ENCODE measurements at regions not wholly inside any gene's neighbourhood (a gene's known extent, or its start where the extent isn't known, plus 50 kb on each side); places are given as distances from the start of the nearest gene placed in this dataset.

- Histone ChIP-seq H3K9me3 (ENCODE audit: control insufficient read depth in 5 of 5, low read length in 5 of 5) (no peaks in the 10 kb centered on the region), H3K9ac (ENCODE audit: low read length in 5 of 5) (peak overlapping the region in 2 of 5 donors; percentile 11 to 32), H3K36me3 (ENCODE audit: control insufficient read depth in 5 of 5, insufficient read depth in 5 of 5, low read length in 5 of 5) (no peaks in the 10 kb centered on the region), H3K4me1 (ENCODE audit: control insufficient read depth in 5 of 5, insufficient read depth in 5 of 5, low read length in 5 of 5) (peaks cover 8 to 25% (median 18%) of the 10 kb centered on the region in 5 donors), H3K27me3 (ENCODE audit: control insufficient read depth in 5 of 5, insufficient read depth in 4 of 5, low read length in 5 of 5) (no peaks in the 10 kb centered on the region), H3K27ac (ENCODE audit: low read depth, low read length) (peak overlapping the region; percentile 86), H3K4me3 (ENCODE audit: low read depth in 1 of 5, low read length in 5 of 5) (peak overlapping the region in 1 of 5 donors; percentile 8)
These were observed 108.1 kb downstream of the TRIB2 start for GRCh38 chr2:12824778-12825379.

- Histone ChIP-seq H3K27me3 (ENCODE audit: control insufficient read depth in 5 of 5, insufficient read depth in 4 of 5, low read length in 5 of 5) (no peaks in the 10 kb centered on the region), H3K4me1 (ENCODE audit: control insufficient read depth in 5 of 5, insufficient read depth in 5 of 5, low read length in 5 of 5) (peaks cover 8 to 23% (median 16%) of the 10 kb centered on the region in 5 donors), H3K4me3 (ENCODE audit: low read depth in 1 of 5, low read length in 5 of 5) (no peak overlapping the region), H3K9ac (ENCODE audit: low read length in 5 of 5) (no peak overlapping the region), H3K27ac (ENCODE audit: low read depth, low read length) (no peak overlapping the region), H3K36me3 (ENCODE audit: control insufficient read depth in 5 of 5, insufficient read depth in 5 of 5, low read length in 5 of 5) (no peaks in the 10 kb centered on the region), H3K9me3 (ENCODE audit: control insufficient read depth in 5 of 5, low read length in 5 of 5) (no peaks in the 10 kb centered on the region)
These were observed 110.0 kb downstream of the TRIB2 start for GRCh38 chr2:12826781-12827180.

- Histone ChIP-seq H3K27ac (ENCODE audit: low read depth, low read length) (no peak overlapping the region), H3K9me3 (ENCODE audit: control insufficient read depth in 5 of 5, low read length in 5 of 5) (no peaks in the 10 kb centered on the region), H3K4me1 (ENCODE audit: control insufficient read depth in 5 of 5, insufficient read depth in 5 of 5, low read length in 5 of 5) (peaks cover 8 to 23% (median 16%) of the 10 kb centered on the region in 5 donors), H3K36me3 (ENCODE audit: control insufficient read depth in 5 of 5, insufficient read depth in 5 of 5, low read length in 5 of 5) (no peaks in the 10 kb centered on the region), H3K27me3 (ENCODE audit: control insufficient read depth in 5 of 5, insufficient read depth in 4 of 5, low read length in 5 of 5) (no peaks in the 10 kb centered on the region), H3K9ac (ENCODE audit: low read length in 5 of 5) (no peak overlapping the region), H3K4me3 (ENCODE audit: low read depth in 1 of 5, low read length in 5 of 5) (no peak overlapping the region)
These were observed 111.0 kb downstream of the TRIB2 start for GRCh38 chr2:12827721-12828120.

GRCh38 chr2:12828980-12829379 lies 112.2 kb downstream of the TRIB2 start:
- no peak overlapping the region for H3K4me3 ChIP-seq (ENCODE audit: low read depth in 1 of 5, low read length in 5 of 5)
- H3K9ac ChIP-seq (ENCODE audit: low read length in 5 of 5) = no peak overlapping the region
- H3K27me3 ChIP-seq (ENCODE audit: control insufficient read depth in 5 of 5, insufficient read depth in 4 of 5, low read length in 5 of 5) = no peaks in the 10 kb centered on the region
- H3K27ac ChIP-seq (ENCODE audit: low read depth, low read length) = no peak overlapping the region
- H3K9me3 ChIP-seq (ENCODE audit: control insufficient read depth in 5 of 5, low read length in 5 of 5) = no peaks in the 10 kb centered on the region
- H3K36me3 ChIP-seq (ENCODE audit: control insufficient read depth in 5 of 5, insufficient read depth in 5 of 5, low read length in 5 of 5) = no peaks in the 10 kb centered on the region
- H3K4me1 ChIP-seq (ENCODE audit: control insufficient read depth in 5 of 5, insufficient read depth in 5 of 5, low read length in 5 of 5) = peaks cover 8 to 17% (median 14%) of the 10 kb centered on the region in 5 donors

GRCh38 chr2:12831016-12831415 lies 114.3 kb downstream of the TRIB2 start:
- no peaks in the 10 kb centered on the region for H3K9me3 ChIP-seq (ENCODE audit: control insufficient read depth in 5 of 5, low read length in 5 of 5)
- H3K4me1 ChIP-seq (ENCODE audit: control insufficient read depth in 5 of 5, insufficient read depth in 5 of 5, low read length in 5 of 5) = peaks cover 0 to 5% (median 0%) of the 10 kb centered on the region in 5 donors
- no peak overlapping the region for H3K4me3 ChIP-seq (ENCODE audit: low read depth in 1 of 5, low read length in 5 of 5)
- H3K9ac ChIP-seq (ENCODE audit: low read length in 5 of 5) = no peak overlapping the region
- no peaks in the 10 kb centered on the region for H3K36me3 ChIP-seq (ENCODE audit: control insufficient read depth in 5 of 5, insufficient read depth in 5 of 5, low read length in 5 of 5)
- no peaks in the 10 kb centered on the region for H3K27me3 ChIP-seq (ENCODE audit: control insufficient read depth in 5 of 5, insufficient read depth in 4 of 5, low read length in 5 of 5)
- H3K27ac ChIP-seq (ENCODE audit: low read depth, low read length) = no peak overlapping the region

GRCh38 chr2:12834239-12834638 lies 117.5 kb downstream of the TRIB2 start:
- H3K27ac ChIP-seq (ENCODE audit: low read depth, low read length) = no peak overlapping the region
- no peaks in the 10 kb centered on the region for H3K27me3 ChIP-seq (ENCODE audit: control insufficient read depth in 5 of 5, insufficient read depth in 4 of 5, low read length in 5 of 5)
- peaks cover 0 to 5% (median 0%) of the 10 kb centered on the region in 5 donors for H3K4me1 ChIP-seq (ENCODE audit: control insufficient read depth in 5 of 5, insufficient read depth in 5 of 5, low read length in 5 of 5)
- H3K9ac ChIP-seq (ENCODE audit: low read length in 5 of 5) = no peak overlapping the region
- H3K4me3 ChIP-seq (ENCODE audit: low read depth in 1 of 5, low read length in 5 of 5) = no peak overlapping the region
- H3K36me3 ChIP-seq (ENCODE audit: control insufficient read depth in 5 of 5, insufficient read depth in 5 of 5, low read length in 5 of 5) = no peaks in the 10 kb centered on the region
- no peaks in the 10 kb centered on the region for H3K9me3 ChIP-seq (ENCODE audit: control insufficient read depth in 5 of 5, low read length in 5 of 5)

- Histone ChIP-seq H3K4me3 (ENCODE audit: low read depth in 1 of 5, low read length in 5 of 5) (no peak overlapping the region), H3K27me3 (ENCODE audit: control insufficient read depth in 5 of 5, insufficient read depth in 4 of 5, low read length in 5 of 5) (no peaks in the 10 kb centered on the region), H3K9me3 (ENCODE audit: control insufficient read depth in 5 of 5, low read length in 5 of 5) (no peaks in the 10 kb centered on the region), H3K27ac (ENCODE audit: low read depth, low read length) (no peak overlapping the region), H3K9ac (ENCODE audit: low read length in 5 of 5) (no peak overlapping the region), H3K4me1 (ENCODE audit: control insufficient read depth in 5 of 5, insufficient read depth in 5 of 5, low read length in 5 of 5) (peaks cover 0 to 5% (median 0%) of the 10 kb centered on the region in 5 donors), H3K36me3 (ENCODE audit: control insufficient read depth in 5 of 5, insufficient read depth in 5 of 5, low read length in 5 of 5) (no peaks in the 10 kb centered on the region)
These were observed 119.0 kb downstream of the TRIB2 start for GRCh38 chr2:12835733-12836132.

- H3K4me3 ChIP-seq (ENCODE audit: low read depth in 1 of 5, low read length in 5 of 5) = no peak overlapping the region
- peaks cover 0 to 5% (median 0%) of the 10 kb centered on the region in 5 donors for H3K4me1 ChIP-seq (ENCODE audit: control insufficient read depth in 5 of 5, insufficient read depth in 5 of 5, low read length in 5 of 5)
- H3K36me3 ChIP-seq (ENCODE audit: control insufficient read depth in 5 of 5, insufficient read depth in 5 of 5, low read length in 5 of 5) = no peaks in the 10 kb centered on the region
- no peak overlapping the region for H3K9ac ChIP-seq (ENCODE audit: low read length in 5 of 5)
- no peaks in the 10 kb centered on the region for H3K9me3 ChIP-seq (ENCODE audit: control insufficient read depth in 5 of 5, low read length in 5 of 5)
- H3K27me3 ChIP-seq (ENCODE audit: control insufficient read depth in 5 of 5, insufficient read depth in 4 of 5, low read length in 5 of 5) = no peaks in the 10 kb centered on the region
- H3K27ac ChIP-seq (ENCODE audit: low read depth, low read length) = no peak overlapping the region
These were observed 122.6 kb downstream of the TRIB2 start for GRCh38 chr2:12839339-12839738.

GRCh38 chr2:12841021-12841420 lies 124.3 kb downstream of the TRIB2 start:
- H3K4me1 ChIP-seq (ENCODE audit: control insufficient read depth in 5 of 5, insufficient read depth in 5 of 5, low read length in 5 of 5) = peaks cover 0 to under 1% (median 0%) of the 10 kb centered on the region in 5 donors
- H3K27me3 ChIP-seq (ENCODE audit: control insufficient read depth in 5 of 5, insufficient read depth in 4 of 5, low read length in 5 of 5) = no peaks in the 10 kb centered on the region
- no peaks in the 10 kb centered on the region for H3K36me3 ChIP-seq (ENCODE audit: control insufficient read depth in 5 of 5, insufficient read depth in 5 of 5, low read length in 5 of 5)
- no peak overlapping the region for H3K4me3 ChIP-seq (ENCODE audit: low read depth in 1 of 5, low read length in 5 of 5)
- H3K27ac ChIP-seq (ENCODE audit: low read depth, low read length) = no peak overlapping the region
- H3K9me3 ChIP-seq (ENCODE audit: control insufficient read depth in 5 of 5, low read length in 5 of 5) = no peaks in the 10 kb centered on the region
- no peak overlapping the region for H3K9ac ChIP-seq (ENCODE audit: low read length in 5 of 5)

GRCh38 chr2:12842917-12843316 lies 126.2 kb downstream of the TRIB2 start:
- Histone ChIP-seq H3K27me3 (ENCODE audit: control insufficient read depth in 5 of 5, insufficient read depth in 4 of 5, low read length in 5 of 5) (no peaks in the 10 kb centered on the region), H3K9me3 (ENCODE audit: control insufficient read depth in 5 of 5, low read length in 5 of 5) (no peaks in the 10 kb centered on the region), H3K9ac (ENCODE audit: low read length in 5 of 5) (no peak overlapping the region), H3K4me3 (ENCODE audit: low read depth in 1 of 5, low read length in 5 of 5) (no peak overlapping the region), H3K36me3 (ENCODE audit: control insufficient read depth in 5 of 5, insufficient read depth in 5 of 5, low read length in 5 of 5) (no peaks in the 10 kb centered on the region), H3K4me1 (ENCODE audit: control insufficient read depth in 5 of 5, insufficient read depth in 5 of 5, low read length in 5 of 5) (no peaks in the 10 kb centered on the region), H3K27ac (ENCODE audit: low read depth, low read length) (no peak overlapping the region)
